IMR-90 (cell line): ENCODE measurements at regions not wholly inside any gene's neighbourhood (a gene's known extent, or its start where the extent isn't known, plus 50 kb on each side); places are given as distances from the start of the nearest gene placed in this dataset.

Experiments used
- ATAC-seq: fragments of 200-7000 bp; cut with Tn5 transposase; 2 replicates; pipeline ENCODE4 v1.9.1; 2020; ENCODE audit warnings: low read depth, mild to moderate bottlenecking, moderate library complexity
- BruUV-seq: library from RNA; stranded (reverse); fragments of 400-500 nt; replicated peaks from 2 replicates; lab custom pipeline; 2021; lab: Mats Ljungman, UMichigan
- CTCF ChIA-PET: fragments of 300-600 bp; formaldehyde crosslinking; extraction: SDS; loops from one replicate; lab custom pipeline; 2021; ENCODE audit warnings: antibody characterized with exemption; lab: Yijun Ruan, JAX
- POLR2A ChIA-PET: fragments of 300-600 bp; sonication (Branson Sonifier 250); formaldehyde crosslinking; loops from one replicate; lab custom pipeline; 2022; ENCODE audit warnings: antibody characterized with exemption; ENCODE audit not compliant: unreplicated experiment; lab: Charles Lee
- DNase-seq: peaks from one replicate; pipeline ENCODE4 v3.0.0; 2013
- H2AFZ ChIP-seq: replicated peaks from 2 replicates; pipeline ENCODE3; 2013; ENCODE audit warnings: low read length, mild to moderate bottlenecking; ENCODE audit not compliant: poor library complexity
- H2AK5ac ChIP-seq: 2 replicates; pipeline ENCODE4 v1.6.1; 2013; ENCODE audit warnings: low read depth, low read length, inconsistent platforms
- H2AK9ac ChIP-seq: replicated peaks from 2 replicates; pipeline ENCODE3; 2013; ENCODE audit warnings: mild to moderate bottlenecking, low read depth, low read length, moderate library complexity; ENCODE audit not compliant: poor library complexity
- H2BK120ac ChIP-seq: 2 replicates; pipeline ENCODE4 v1.6.1; 2013; ENCODE audit warnings: low read depth, low read length, inconsistent platforms
- H2BK15ac ChIP-seq: 3 replicates; pipeline ENCODE4 v1.6.1; 2013; ENCODE audit warnings: low read depth, low read length, inconsistent platforms
- H2BK20ac ChIP-seq: 2 replicates; pipeline ENCODE4 v1.6.1; 2013; ENCODE audit warnings: low read depth, mild to moderate bottlenecking, inconsistent platforms, low read length, moderate library complexity
- H2BK5ac ChIP-seq: 2 replicates; pipeline ENCODE4 v1.6.1; 2013; ENCODE audit warnings: mild to moderate bottlenecking, low read depth, low read length, inconsistent platforms; ENCODE audit not compliant: poor library complexity, severe bottlenecking
- H3K14ac ChIP-seq: replicated peaks from 2 replicates; pipeline ENCODE4 v1.6.1; 2013; ENCODE audit warnings: low read depth, low read length, inconsistent platforms
- H3K18ac ChIP-seq: 2 replicates; pipeline ENCODE4 v1.6.1; 2013; ENCODE audit warnings: low read depth, low read length, control low read depth
- H3K23ac ChIP-seq: 2 replicates; pipeline ENCODE4 v1.6.1; 2013; ENCODE audit warnings: low read depth, low read length, inconsistent platforms
- H3K27ac ChIP-seq: 2 replicates; pipeline ENCODE4 v1.5.1; 2013; ENCODE audit warnings: mild to moderate bottlenecking, control low read depth, low read length; ENCODE audit not compliant: insufficient read depth
- H3K27me3 ChIP-seq: 2 replicates; pipeline ENCODE4 v1.6.1; 2013; ENCODE audit warnings: low read length; ENCODE audit not compliant: control insufficient read depth, insufficient read depth
- H3K36me3 ChIP-seq: 2 replicates; pipeline ENCODE4 v1.6.1; 2013; ENCODE audit warnings: low read length, mixed read lengths; ENCODE audit not compliant: control insufficient read depth, insufficient read depth
- H3K4ac ChIP-seq: 2 replicates; pipeline ENCODE4 v1.6.1; 2013; ENCODE audit warnings: low read depth, low read length, inconsistent platforms
- H3K4me1 ChIP-seq: 2 replicates; pipeline ENCODE4 v1.6.1; 2013; ENCODE audit warnings: low read length, mixed read lengths; ENCODE audit not compliant: control insufficient read depth, insufficient read depth
- H3K4me2 ChIP-seq: 2 replicates; pipeline ENCODE4 v1.6.1; 2013; ENCODE audit warnings: low read depth, mild to moderate bottlenecking, control low read depth, low read length, moderate library complexity
- H3K4me3 ChIP-seq: 2 replicates; pipeline ENCODE4 v1.5.1; 2013; ENCODE audit warnings: low read depth, mild to moderate bottlenecking, control low read depth, low read length, moderate library complexity; ENCODE audit not compliant: insufficient read depth
- H3K56ac ChIP-seq: 2 replicates; pipeline ENCODE4 v1.6.1; 2013; ENCODE audit warnings: low read length, inconsistent platforms; ENCODE audit not compliant: insufficient read depth; ENCODE audit errors: extremely low read depth
- H3K79me1 ChIP-seq, 2 experiments: 2 replicates each; pipeline ENCODE4 v1.6.1; 2013; ENCODE audit warnings: low read length in 2 of 2, inconsistent platforms in 1 of 2, low read depth in 1 of 2
- H3K9ac ChIP-seq: 2 replicates; pipeline ENCODE4 v1.6.1; 2013; ENCODE audit warnings: low read depth, low read length, control low read depth
- H3K9me1 ChIP-seq: 2 replicates; pipeline ENCODE4 v1.6.1; 2013; ENCODE audit warnings: low read length, inconsistent platforms; ENCODE audit not compliant: insufficient read depth
- H3K9me3 ChIP-seq: 2 replicates; pipeline ENCODE4 v1.6.1; 2013; ENCODE audit warnings: low read length; ENCODE audit not compliant: control insufficient read depth, insufficient read depth
- H4K20me1 ChIP-seq: 2 replicates; pipeline ENCODE4 v1.6.1; 2013; ENCODE audit warnings: low read length, inconsistent platforms; ENCODE audit not compliant: insufficient read depth
- H4K5ac ChIP-seq: 2 replicates; pipeline ENCODE4 v1.6.1; 2013; ENCODE audit warnings: mild to moderate bottlenecking, low read depth, low read length, control low read depth
- H4K8ac ChIP-seq, 2 experiments: 2 replicates each; pipeline ENCODE4 v1.6.1; 2013; ENCODE audit warnings: low read depth in 2 of 2, low read length in 2 of 2, control low read depth in 1 of 2, inconsistent platforms in 1 of 2
- H4K91ac ChIP-seq: 2 replicates; pipeline ENCODE4 v1.6.1; 2013; ENCODE audit warnings: low read depth, low read length, inconsistent platforms; ENCODE audit not compliant: insufficient read depth
- CEBPB ChIP-seq: IDR thresholded peaks from 2 replicates; pipeline ENCODE4 v1.6.1; 2012; ENCODE audit warnings: low read depth, low read length, improper control_type of control experiment
- CHD1 ChIP-seq: IDR thresholded peaks from 2 replicates; pipeline ENCODE4 v1.6.1; 2012; ENCODE audit warnings: low read depth, low read length, improper control_type of control experiment
- CTCF ChIP-seq: conservative IDR thresholded peaks from 2 replicates; pipeline ENCODE4 v1.5.1; 2012; ENCODE audit warnings: mild to moderate bottlenecking, low read depth, low read length, improper control_type of control experiment
- FOS ChIP-seq: fragments of 150-350 bp; IDR thresholded peaks from 2 replicates; pipeline ENCODE4 v1.6.1; 2016; ENCODE audit warnings: low read depth, low read length
- MAFK ChIP-seq: IDR thresholded peaks from 2 replicates; pipeline ENCODE4 v1.6.1; 2012; ENCODE audit warnings: low read depth, low read length, improper control_type of control experiment
- MAZ ChIP-seq: IDR thresholded peaks from 2 replicates; pipeline ENCODE4 v1.6.1; 2012; ENCODE audit warnings: low read depth, mild to moderate bottlenecking, low read length, improper control_type of control experiment, moderate library complexity, borderline replicate concordance
- MXI1 ChIP-seq: IDR thresholded peaks from 2 replicates; pipeline ENCODE4 v1.6.1; 2012; ENCODE audit warnings: low read depth, mild to moderate bottlenecking, low read length, moderate library complexity, borderline replicate concordance
- NFE2L2 ChIP-seq: fragments of 150-350 bp; IDR thresholded peaks from 2 replicates; pipeline ENCODE4 v1.6.1; 2016; ENCODE audit warnings: low read depth, mild to moderate bottlenecking, low read length
- RAD21 ChIP-seq: IDR thresholded peaks from 2 replicates; pipeline ENCODE4 v1.6.1; 2012; ENCODE audit warnings: low read length, improper control_type of control experiment
- RFX5 ChIP-seq: IDR thresholded peaks from 2 replicates; pipeline ENCODE4 v1.8.0; 2012; ENCODE audit warnings: low read depth, mild to moderate bottlenecking, low read length, moderate library complexity
- SMC3 ChIP-seq: fragments of 150-350 bp; IDR thresholded peaks from 2 replicates; pipeline ENCODE4 v1.6.1; 2016; ENCODE audit warnings: low read depth, mild to moderate bottlenecking, antibody characterized with exemption, low read length, moderate library complexity
- USF2 ChIP-seq: fragments of 150-350 bp; IDR thresholded peaks from 2 replicates; pipeline ENCODE4 v1.6.1; 2017; ENCODE audit warnings: mild to moderate bottlenecking, antibody characterized with exemption, low read length, low read depth
- WGBS, 2 experiments: methylation state at CpG; one replicate each; pipeline versions ENCODE4 v1.1.5 to v1.1.7; 2013; ENCODE audit warnings: missing lambda C conversion rate in 2 of 2; ENCODE audit not compliant: insufficient read length in 1 of 2; ENCODE audit errors: extremely low coverage in 2 of 2; 5-methylcytosine and 5-hydroxymethylcytosine counted together
- dilution Hi-C: fragments of 300-500 bp; cut with HindIII; formaldehyde crosslinking; loops from one replicate; pipeline ENCODE4 v1.14.3; 2018; ENCODE audit warnings: low sequenced_read_pairs; ENCODE audit not compliant: unreplicated experiment
- in situ Hi-C: fragments of 300-500 bp; cut with MboI; formaldehyde crosslinking; loops from 3 replicates; pipeline ENCODE4 v1.14.3; 2019; ENCODE audit warnings: low sequenced_read_pairs, inconsistent platforms, mixed read lengths
- intact Hi-C: fragments of 100-400 bp; cut with micrococcal nuclease; formaldehyde crosslinking; loops from 2 replicates; pipeline ENCODE4 v1.10.0; 2022

GRCh38 chr19:23062921-23063320 lies 53.9 kb upstream of the ZNF730 start:
- WGBS, 2 experiments: no CpG with 5 or more reads among the region's 4 CpGs

More at GRCh38 chr19:23062921-23063320, 53.9 kb upstream of the ZNF730 start:
- Histone ChIP-seq H3K4me3 (no peak overlapping the region), H2BK120ac (no peak overlapping the region), H3K9ac (no peak overlapping the region), H2AK9ac (no peak overlapping the region), H3K14ac (no peak overlapping the region), H3K27ac (no peak overlapping the region), H3K79me1 (no peaks in the 10 kb centered on the region), H3K18ac (no peak overlapping the region), H3K4me1 (no peaks in the 10 kb centered on the region), H3K36me3 (no peaks in the 10 kb centered on the region), H3K23ac (no peak overlapping the region), H2AK5ac (no peak overlapping the region), H4K8ac (no peak overlapping the region), H4K5ac (no peak overlapping the region), H3K9me1 (no peaks in the 10 kb centered on the region), H3K4ac (no peak overlapping the region), H3K27me3 (no peaks in the 10 kb centered on the region), H2AFZ (no peak overlapping the region), H4K20me1 (no peaks in the 10 kb centered on the region), H3K4me2 (no peak overlapping the region), H2BK5ac (no peak overlapping the region), H2BK20ac (no peak overlapping the region), H4K91ac (no peak overlapping the region), H3K9me3 (peaks cover 7% of the 10 kb centered on the region; the same call in 1 of the 2 replicates), H2BK15ac (no peak overlapping the region), H3K56ac (no peak overlapping the region)
- TF ChIP-seq CEBPB (no peak), MAZ (no peak), MXI1 (no peak), NFE2L2 (no peak), SMC3 (no peak), CTCF (no peak), MAFK (no peak), RFX5 (no peak), USF2 (no peak), RAD21 (no peak), CHD1 (no peak), FOS (no peak)
- ChIA-PET CTCF (no interaction called here), POLR2A (no interaction called here)
- intact Hi-C loops (no loop called here), dilution Hi-C loops (no loop called here), in situ Hi-C loops (no loop called here)
- no TSS peak for BruUV-seq
- no peak for DNase-seq
- no peak for ATAC-seq
